LoVo (cell line): ENCODE measurements at regions not wholly inside any gene's neighbourhood (a gene's known extent, or its start where the extent isn't known, plus 50 kb on each side); places are given as distances from the start of the nearest gene placed in this dataset.
"Not testable (repeated sequence)": the region's sequence is repeated elsewhere in the genome, so short reads cannot be mapped to it uniquely, and the experiment has no call there.

Experiments
- DNase-seq: peaks from one replicate; pipeline ENCODE4 v3.0.0-alpha.2; 2016; ENCODE audit warnings: low spot score

DNA sequence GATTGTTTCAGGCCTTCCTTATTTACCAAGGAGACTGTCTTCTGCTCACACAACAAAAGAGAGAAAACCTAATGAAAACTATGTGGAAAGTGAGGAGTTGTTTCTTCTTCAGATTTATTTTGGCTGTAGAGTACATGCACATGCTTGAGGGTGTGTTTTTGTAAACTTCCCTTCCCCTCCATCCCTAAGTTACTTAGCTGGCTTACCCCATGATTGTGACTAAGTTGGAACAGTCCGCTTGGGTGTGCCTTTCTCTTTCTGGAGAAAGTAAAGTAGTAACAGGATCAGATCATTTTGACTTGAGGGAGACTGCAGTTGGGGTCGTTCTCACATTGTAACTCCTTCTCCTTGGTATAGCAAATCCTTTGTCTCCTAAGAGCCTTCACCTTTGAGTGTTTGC lies 155.9 kb downstream of the RTL9 start:
- DNase-seq = no peak

DNA sequence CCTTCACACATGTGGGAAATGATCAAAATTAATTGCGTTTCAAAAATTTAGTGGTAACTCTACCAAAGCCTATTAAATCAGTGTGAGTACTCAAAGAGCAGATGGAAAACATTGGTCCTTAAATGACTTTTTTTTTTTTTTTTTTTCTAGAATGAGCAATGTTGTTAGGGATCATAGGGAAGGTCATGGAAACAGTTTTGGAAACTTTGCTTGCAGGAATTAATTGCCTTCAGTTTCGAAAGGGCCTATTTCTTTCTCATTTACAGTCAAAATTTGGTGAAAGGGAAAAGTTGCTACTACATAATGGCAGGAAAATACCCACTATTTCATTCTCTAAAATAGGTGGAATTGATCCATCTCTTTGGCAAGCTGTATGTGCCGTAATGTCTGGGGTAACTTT lies 160.9 kb downstream of the RTL9 start:
- DNase-seq = no peak

DNA sequence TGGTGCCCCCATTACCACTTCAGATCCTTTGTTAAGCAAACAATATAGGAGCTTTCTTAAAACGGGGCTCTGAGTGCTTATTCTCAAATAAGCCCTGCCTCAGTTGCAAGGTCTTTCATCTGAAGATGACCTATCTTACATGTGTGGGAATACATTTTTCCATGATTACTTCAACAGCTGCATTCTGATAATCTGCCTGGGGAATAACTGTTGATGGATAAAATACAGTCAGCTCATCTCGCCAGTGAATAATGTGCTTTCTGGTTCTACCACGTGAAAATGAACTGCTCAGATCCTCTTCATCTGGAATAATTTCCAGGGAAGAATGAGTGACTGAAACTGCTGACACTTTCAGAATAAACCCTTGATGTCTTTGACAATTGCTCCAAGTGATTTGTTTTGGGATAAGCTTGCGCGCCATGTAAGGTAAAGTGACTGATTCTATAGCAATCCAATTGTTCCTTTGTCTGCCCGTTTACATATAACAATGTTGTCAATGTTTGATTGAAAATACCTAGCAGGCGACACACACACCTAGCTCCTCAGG lies 161.3 kb downstream of the RTL9 start:
- no peak for DNase-seq

DNA sequence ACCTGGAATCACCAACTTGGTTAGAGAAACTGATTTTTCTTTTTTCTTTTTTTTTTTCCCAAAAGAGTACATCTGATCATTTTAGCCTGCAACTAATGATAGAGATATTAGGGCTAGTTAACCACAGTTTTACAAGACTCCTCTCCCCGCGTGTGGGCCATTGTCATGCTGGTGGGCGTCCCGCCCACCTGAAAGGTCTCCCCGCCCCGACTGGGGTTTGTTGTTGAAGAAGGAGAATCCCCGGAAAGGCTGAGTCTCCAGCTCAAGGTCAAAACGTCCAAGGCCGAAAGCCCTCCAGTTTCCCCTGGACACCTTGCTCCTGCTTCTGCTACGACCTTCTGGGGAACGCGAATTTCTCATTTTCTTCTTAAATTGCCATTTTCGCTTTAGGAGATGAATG lies 162.0 kb downstream of the RTL9 start:
- DNase-seq = not testable (repeated sequence)

DNA sequence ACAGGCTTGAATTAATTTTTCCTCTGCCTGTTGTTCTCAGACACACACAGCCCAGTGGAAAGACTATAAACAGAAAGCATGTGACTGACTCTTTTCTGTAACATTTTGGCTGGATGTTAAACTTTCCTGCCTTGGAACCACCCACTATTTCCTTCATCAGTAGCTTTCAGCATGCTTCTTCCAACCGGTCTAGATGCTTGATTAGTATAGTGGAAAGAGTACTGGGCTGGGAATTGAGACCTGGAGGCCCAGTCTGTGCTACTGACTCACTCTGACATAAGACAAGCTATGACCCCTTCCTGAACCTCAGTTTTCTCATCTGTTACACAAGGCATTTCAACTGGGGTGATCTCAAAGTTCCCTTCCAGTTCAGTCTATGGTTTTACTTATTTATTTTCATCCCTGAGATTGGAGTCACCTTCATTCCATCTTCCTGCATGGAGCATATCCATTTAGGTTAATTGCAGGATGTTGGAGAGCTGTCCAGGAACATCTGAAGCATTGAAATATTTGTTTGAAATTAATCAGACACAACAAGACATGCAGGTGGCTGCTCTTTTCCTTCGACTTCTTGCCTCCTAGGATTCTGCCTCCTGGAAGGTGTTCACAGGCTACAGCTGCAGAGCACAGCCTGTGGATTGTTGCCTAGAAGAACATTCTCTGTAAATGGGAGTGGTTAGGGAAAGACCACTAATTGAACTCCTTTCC lies 173.4 kb downstream of the RTL9 start:
- DNase-seq = no peak

DNA sequence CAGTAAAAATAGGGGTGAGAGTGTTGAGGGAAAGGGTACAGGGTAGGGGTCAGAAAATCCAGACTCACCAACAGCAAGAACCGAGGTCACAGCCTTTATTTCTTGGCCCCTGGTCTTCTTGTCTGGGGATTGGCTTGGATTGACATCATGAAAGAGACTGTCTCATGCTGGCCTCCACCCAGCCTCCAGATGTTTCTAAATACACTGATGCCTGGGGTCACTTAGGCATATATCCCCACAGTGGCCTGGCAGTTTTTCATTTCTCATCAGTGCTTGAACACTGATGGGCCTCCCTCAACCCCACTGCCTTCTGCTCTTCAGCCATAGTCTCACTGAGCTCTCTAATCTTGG lies 173.9 kb downstream of the RTL9 start:
- DNase-seq = no peak

DNA sequence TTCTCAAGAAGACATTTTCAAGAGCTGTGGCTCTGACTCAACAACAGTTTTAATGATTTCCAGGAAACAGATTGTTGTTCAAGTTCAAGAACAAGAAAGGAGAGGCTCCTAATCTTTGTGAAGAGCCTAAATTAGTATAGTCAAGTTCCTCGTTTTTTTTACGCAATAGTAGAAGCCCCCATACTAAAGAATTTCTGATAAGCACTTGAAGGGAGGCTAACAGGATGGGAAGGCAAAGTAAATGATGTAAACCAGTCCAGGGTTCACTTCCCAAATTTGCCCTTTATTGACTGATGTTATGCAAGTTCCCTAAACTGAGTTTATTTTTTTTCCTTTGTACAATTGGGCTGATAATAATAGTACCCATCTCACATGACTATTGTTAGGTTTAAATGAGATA lies 178.2 kb downstream of the RTL9 start:
- no peak for DNase-seq

DNA sequence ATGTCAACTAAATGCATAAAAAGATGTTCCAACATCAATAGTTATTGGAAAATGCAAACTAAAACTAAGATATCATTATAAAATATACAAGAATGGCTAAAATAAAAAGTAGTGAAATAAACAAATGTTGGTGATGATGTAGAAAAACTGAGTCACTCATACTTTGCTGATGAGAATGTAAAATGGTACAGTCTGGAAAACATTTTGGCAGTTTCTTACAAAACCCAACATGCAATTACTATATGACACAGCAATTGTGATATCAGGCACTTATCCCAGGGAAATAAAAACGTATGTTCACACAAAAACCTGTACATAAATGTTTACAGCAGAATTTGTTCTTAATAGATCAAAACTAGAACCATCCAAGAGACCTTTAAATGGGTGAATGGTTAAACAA lies 182.6 kb downstream of the RTL9 start:
- no peak for DNase-seq

DNA sequence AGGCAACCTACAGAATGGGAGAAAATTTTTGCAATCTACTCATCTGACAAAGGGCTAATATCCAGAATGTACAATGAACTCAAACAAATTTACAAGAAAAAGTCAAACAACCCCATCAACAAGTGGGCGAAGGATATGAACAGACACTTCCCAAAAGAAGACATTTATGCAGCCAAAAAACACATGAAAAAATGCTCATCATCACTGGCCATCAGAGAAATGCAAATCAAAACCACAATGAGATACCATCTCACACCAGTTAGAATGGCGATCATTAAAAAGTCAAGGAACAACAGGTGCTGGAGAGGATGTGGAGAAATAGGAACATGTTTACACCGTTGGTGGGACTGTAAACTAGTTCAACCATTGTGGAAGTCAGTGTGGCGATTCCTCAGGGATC lies 192.2 kb downstream of the RTL9 start:
- DNase-seq = not testable (repeated sequence)

DNA sequence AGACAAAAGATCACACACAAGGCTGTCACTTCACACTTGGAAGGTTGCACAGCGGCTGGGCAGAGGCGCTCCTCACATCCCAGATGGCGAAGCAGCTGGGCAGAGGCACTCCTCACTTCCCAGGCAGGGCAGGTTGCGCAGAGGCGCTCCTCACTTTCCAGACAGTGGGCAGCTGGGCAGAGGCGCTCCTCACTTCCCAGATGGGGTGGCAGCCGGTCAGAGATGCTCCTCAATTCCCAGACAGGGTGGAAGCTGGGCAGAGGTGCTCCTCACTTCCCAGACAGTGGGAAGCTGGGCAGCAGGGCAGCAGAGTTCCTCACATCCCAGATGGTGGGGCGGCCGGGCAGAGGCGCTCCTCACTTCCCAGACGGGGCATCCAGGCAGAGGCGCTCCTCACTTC lies 199.2 kb downstream of the RTL9 start:
- DNase-seq = no peak

DNA sequence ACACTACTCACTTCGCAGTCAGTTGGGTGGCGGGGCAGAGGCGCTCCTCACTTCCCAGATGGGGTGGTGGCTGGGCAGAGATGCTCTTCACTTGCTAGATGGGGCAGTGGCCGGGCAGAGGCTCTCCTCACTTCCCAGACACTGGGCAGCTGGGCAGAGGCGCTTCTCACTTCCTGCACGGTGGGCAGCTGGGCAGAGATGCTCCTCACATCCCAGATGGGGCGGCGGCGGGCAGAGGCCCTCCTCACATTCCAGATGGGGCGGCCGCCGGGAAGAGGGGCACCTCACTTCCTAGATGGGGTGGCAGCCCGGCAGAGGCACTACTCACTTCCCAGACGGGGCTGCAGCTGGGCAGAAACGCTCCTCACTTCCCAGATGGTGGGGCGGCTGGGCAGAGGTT lies 199.8 kb downstream of the RTL9 start:
- DNase-seq = no peak

DNA sequence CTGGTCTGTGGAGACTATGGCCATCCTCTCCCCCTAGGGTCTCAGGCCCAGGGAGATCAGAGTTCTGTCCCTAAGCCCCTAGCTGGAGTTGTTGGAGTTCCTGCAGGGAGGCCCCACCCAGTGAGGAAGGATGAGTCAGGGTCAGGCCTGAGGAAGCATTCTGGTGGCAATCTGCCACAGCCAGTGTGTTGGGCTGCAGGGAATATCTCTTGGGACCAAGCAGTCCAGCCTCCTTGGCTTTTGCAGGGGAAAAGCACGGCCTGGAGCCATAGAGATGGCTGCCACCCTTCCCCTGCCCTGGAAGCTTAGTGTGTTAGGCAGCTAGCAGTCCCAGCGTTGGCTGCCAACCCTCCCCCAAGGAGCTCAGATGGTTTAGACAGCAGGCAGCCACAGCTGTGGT lies 202.4 kb downstream of the RTL9 start:
- DNase-seq = no peak

DNA sequence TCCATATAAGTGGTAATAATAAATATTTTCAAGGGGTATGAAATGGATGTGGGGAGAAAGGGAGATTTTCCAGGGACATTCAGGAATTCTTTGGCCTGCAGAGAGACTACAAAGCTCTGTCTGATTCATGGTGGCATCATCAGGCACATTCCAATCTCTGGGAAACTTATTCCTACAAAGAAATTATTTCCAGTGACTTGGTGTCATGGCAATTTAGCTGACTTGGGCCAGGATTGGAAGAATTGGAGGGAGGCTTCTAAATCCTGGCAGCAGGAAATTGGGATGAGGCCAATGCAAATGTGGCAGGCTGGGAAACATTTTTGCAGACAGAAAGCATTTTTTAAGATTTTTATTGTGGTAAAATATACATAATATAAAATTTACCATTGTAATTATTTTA lies 204.6 kb downstream of the RTL9 start:
- DNase-seq = no peak

DNA sequence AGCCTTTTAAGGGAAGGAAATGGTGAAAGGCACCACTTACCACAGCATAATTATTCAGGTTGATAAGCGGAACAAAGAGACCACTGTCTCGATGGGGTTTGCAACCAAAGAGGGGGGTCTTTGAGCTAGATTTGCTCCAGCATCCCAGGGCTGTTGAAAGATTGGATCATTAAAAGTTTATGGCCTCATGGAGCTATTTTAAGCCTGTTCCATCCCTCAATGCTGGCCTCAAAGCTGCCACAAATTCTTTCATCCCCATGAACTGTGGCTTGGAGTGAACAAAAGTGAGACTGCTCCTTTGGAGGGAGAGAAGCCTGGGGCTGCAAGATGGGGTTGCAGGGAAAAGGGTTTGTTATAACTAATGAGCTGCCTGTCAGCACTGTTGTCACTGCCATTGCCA lies 209.8 kb downstream of the RTL9 start:
- DNase-seq = no peak

DNA sequence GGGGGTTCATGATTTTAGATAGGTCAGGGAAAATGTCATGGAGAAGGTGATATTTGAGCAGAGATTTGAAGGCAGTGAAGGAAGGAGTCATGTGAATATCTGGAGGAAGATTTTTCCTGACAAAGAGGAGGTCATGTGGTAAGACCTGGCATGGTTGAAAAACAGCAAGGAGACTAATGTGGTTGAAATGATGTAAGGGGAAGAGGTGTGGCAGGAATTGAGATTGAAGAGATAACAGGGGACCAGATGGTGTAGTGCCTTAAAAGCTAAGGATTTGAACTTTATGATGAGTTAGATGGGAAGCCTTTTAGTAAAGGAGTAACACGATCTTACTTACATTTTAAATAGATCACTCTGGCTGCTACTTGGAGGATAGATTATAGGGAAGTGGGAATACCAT lies 210.9 kb downstream of the RTL9 start:
- no peak for DNase-seq

DNA sequence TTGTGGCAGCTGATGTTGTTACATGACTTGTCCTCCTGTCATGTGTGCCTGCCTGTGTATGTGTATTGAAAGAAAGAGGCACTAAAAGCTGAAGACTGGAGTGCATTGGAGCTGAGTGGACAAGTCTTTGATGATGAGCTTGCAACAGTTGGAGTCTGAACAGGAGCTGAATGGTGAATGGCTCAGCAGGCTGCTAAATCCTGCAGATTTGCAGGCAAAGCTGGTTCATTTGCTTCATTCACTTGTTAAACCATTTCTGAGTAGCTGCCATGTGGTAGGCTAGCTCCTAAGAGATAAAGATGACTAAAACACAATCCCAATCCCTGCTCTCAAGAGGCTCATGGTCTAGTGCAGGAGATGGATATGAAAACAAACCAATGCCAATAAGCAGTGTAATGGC lies 217.3 kb downstream of the CHRDL1 start:
- DNase-seq = no peak

DNA sequence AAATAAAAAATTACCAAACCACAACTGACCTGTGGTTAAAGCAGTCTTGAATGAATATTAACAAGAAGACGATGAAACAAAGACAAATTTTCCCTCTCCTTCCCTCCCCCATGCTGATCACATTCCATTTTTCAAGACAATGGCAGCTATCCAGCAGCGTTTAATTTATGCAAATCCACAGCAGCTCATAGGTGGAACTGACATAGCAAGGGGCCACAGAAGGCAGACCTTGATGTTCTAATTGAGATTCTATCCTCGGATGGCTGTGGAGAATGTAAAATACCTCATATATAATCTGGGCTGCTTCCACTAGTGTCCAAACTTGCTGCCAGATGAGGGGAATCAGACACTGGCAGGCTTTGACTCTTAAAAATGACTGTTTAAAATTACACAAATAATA lies 211.5 kb downstream of the CHRDL1 start:
- DNase-seq = no peak

DNA sequence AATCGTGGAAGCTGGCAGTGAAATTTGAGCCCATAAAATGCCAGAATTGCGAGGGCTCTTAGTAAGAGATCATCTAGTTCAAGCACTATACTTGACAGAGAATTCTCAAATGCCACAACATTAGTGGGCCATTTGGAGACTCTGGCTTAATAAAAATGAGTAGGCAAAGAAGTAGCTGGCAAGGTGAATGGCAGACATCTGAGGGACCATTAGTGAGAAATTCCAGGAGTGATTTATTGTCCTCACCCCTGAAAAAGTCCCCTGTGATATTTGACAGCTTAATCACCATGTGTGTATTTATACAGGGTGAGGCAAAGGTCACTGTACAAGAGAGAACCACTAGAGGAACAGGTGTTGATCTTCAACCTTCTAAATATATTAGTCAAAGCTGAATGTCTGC lies 207.5 kb downstream of the CHRDL1 start:
- DNase-seq = no peak

DNA sequence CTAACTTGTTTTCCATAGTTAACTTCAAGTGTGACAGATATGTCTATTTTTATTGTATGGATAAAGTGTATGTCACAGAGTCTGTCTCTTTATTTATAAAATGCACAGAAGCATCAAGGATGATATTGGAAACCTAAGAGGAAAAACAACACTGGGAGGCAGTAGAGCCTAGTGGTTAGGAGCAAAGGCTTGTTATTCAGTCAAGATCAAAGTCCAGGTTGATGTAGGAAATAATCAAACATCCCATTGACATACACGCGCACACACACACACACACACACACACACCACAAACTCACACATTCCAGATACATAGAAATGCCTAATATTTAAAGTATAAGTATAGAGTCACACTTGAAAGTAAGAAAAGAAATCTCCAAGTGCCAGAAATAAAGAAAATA lies 206.8 kb downstream of the CHRDL1 start:
- DNase-seq = no peak

DNA sequence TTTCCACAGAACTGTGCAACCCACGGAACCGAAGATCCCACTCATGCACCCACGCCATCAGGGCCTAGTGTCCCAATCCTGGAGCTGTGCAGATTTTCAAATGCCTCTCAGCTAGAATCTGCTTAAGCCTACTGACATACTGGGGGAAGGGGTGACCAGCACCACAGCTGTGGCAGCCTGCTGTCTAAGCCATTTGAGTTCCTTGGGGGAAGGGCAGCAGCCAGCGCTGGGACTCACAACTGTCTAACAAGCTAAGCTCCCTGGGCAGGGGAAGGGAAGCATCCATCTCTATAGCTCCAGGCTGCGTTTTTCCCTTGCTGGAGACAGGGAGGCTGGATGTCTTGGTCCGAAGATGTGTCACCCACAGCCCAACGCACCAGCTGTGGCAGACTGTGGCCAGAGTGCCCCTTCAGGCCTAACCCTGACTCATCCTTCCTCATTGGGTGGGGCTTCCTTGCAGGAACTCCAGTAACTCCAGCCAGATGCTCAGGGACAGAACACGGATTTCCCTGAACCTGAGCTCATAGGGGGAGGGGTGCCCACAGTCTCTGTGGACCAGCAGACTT lies 194.8 kb downstream of the CHRDL1 start:
- DNase-seq = no peak

DNA sequence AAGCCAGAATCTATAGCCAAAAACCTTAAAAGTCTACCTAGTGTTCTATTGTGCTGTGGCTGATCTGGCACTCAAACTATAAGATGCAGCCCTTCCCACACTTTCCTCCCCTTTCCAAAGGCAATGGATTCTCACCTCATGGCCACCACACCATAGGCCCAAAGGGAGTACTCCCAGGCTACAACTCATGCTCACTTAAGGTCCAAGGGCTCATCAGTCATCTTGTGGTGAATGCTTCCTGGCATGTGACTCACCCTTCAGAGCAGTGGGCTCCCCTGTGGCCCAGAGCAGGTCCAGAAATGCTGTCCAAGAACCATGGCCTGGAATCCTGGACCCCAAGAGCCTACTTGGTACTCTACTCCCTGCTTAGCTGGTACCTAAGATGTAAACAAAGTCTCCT lies 181.0 kb downstream of the CHRDL1 start:
- DNase-seq = no peak
